Breast epithelium (tissue), 3 donors: ENCODE measurements at regions not wholly inside any gene's neighbourhood (a gene's known extent, or its start where the extent isn't known, plus 50 kb on each side); places are given as distances from the start of the nearest gene placed in this dataset.

Source experiments
- POLR2A ChIP-seq: fragments of 450-650 bp; IDR thresholded peaks from one replicate; pipeline ENCODE4 v1.6.1; 2016; ENCODE audit warnings: antibody characterized with exemption, mild to moderate bottlenecking, moderate library complexity
- POLR2AphosphoS5 ChIP-seq, 3 donors: sonication (generic); formaldehyde crosslinking; IDR thresholded peaks; one replicate each; pipeline ENCODE4 v1.6.1; 2017; ENCODE audit warnings: antibody characterized with exemption in 3 of 3

- no peak for TF ChIP-seq POLR2AphosphoS5 (IDR thresholded peaks at IDR 0.05)
- no peak for TF ChIP-seq POLR2A
These were observed 113.4 kb upstream of the LIMCH1 start for GRCh38 chr4:41424522-41424921.
